Lower lobe of right lung (tissue), 2 donors: ENCODE measurements at regions not wholly inside any gene's neighbourhood (a gene's known extent, or its start where the extent isn't known, plus 50 kb on each side); places are given as distances from the start of the nearest gene placed in this dataset.

ENCODE experiments used
- ATAC-seq, 2 donors: fragments of 200-7000 bp; cut with Tn5 transposase; one replicate each; pipeline ENCODE4 v1.9.1; 2020 to 2022; ENCODE audit warnings: mild to moderate bottlenecking in 2 of 2, moderate library complexity in 2 of 2
- DNase-seq: peaks from one replicate; pipeline ENCODE4 v3.0.0-alpha.2; 2020
- H3K27ac ChIP-seq: fragments of 200-600 bp; one replicate; pipeline ENCODE4 v1.8.0; 2022
- H3K27me3 ChIP-seq: fragments of 200-600 bp; one replicate; pipeline ENCODE4 v1.8.0; 2022; ENCODE audit warnings: low read depth
- H3K36me3 ChIP-seq: fragments of 200-600 bp; one replicate; pipeline ENCODE4 v1.8.0; 2022; ENCODE audit warnings: mild to moderate bottlenecking
- H3K4me1 ChIP-seq: fragments of 200-600 bp; one replicate; pipeline ENCODE4 v1.8.0; 2022
- H3K4me3 ChIP-seq: fragments of 200-600 bp; one replicate; pipeline ENCODE4 v1.8.0; 2022; ENCODE audit warnings: mild to moderate bottlenecking
- H3K9me3 ChIP-seq: fragments of 200-600 bp; one replicate; pipeline ENCODE4 v1.8.0; 2022
- intact Hi-C: fragments of 100-400 bp; cut with DNase I; formaldehyde crosslinking; loops from one replicate; pipeline ENCODE4 v1.11.0; 2022
- TF ChIP-seq, protein P1 (sequence below): fragments of 200-600 bp; IDR thresholded peaks from one replicate; pipeline ENCODE4 v1.8.0; 2022; ENCODE audit warnings: antibody characterized with exemption, mild to moderate bottlenecking
- donor health status: DM: no; HTN: yes; CAD: no; lungs with severe emphysema.

DNA sequence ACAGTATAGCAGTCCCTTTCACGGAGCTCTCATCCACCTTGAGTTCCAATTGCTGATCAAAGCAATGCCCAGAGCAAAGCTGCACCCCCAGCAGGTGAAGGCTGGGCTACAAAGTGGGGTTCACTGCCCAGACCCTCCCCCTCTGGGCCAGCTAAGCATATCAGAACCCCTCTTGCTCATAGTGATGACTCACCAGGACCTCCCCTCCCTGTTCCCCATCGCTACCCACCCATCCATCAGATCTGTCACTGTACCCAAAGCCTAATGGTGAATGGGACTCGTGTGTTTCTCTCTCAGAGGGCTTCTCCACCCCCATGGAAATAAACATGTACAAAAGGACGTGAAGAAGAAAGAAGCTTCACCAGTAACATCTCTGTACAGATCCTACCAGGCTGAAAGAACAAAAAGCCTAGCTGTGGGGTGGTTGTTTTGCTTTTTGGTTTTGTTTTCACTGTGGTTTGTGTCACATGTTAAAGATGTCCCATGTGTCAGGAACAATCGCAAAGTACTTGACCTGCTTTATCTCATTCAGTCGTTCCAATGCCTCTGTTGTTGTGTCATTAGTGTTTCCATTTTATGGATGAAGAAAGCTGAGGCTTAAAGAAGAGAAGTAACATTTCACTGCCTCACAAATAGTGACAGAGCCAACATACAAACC, 518.5 kb downstream of the CD83 start:
- H3K27me3 ChIP-seq, result peaks cover 7% of the 10 kb centered on the region
- H3K36me3 ChIP-seq, result no peaks in the 10 kb centered on the region
- no peak for DNase-seq
- no peak overlapping the region for H3K27ac ChIP-seq
- intact Hi-C loops, result no loop called here
- no peak overlapping the region for H3K4me3 ChIP-seq
- TF ChIP-seq, protein P1, sequence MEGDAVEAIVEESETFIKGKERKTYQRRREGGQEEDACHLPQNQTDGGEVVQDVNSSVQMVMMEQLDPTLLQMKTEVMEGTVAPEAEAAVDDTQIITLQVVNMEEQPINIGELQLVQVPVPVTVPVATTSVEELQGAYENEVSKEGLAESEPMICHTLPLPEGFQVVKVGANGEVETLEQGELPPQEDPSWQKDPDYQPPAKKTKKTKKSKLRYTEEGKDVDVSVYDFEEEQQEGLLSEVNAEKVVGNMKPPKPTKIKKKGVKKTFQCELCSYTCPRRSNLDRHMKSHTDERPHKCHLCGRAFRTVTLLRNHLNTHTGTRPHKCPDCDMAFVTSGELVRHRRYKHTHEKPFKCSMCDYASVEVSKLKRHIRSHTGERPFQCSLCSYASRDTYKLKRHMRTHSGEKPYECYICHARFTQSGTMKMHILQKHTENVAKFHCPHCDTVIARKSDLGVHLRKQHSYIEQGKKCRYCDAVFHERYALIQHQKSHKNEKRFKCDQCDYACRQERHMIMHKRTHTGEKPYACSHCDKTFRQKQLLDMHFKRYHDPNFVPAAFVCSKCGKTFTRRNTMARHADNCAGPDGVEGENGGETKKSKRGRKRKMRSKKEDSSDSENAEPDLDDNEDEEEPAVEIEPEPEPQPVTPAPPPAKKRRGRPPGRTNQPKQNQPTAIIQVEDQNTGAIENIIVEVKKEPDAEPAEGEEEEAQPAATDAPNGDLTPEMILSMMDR, result no peak
- H3K4me1 ChIP-seq, result peaks cover 20% of the 10 kb centered on the region
- no peaks in the 10 kb centered on the region for H3K9me3 ChIP-seq
- no peak for ATAC-seq

DNA sequence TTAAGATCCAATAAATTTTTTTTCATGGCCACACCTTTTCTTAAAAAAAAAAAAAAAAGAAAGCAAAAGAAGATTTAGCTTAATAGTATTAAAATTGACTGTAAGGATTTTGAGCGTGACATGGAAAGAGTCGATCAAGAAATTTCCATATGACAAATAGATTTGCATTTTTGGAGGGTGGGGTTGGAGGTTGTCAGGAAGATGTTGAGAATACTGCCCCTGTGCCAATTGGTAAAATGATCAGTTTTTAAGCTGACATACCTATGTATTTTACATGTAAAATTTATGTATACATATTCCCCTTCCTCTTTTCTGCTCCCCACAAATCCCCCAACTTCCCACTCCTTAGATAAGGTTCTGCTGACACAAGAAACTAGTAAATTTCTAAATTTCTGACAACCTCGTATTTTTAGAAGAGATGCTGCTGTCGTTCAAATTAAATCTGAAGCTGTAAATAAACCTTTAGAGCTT, 520.9 kb downstream of the CD83 start:
- no peak for ATAC-seq
- Histone ChIP-seq H3K4me3 (peak overlapping the region; percentile 38), H3K4me1 (peaks cover 20% of the 10 kb centered on the region), H3K27ac (no peak overlapping the region), H3K36me3 (no peaks in the 10 kb centered on the region), H3K9me3 (no peaks in the 10 kb centered on the region), H3K27me3 (peaks cover under 1% of the 10 kb centered on the region)
- no peak for DNase-seq
- TF ChIP-seq, protein P1, result no peak
- intact Hi-C loops, result no loop called here

DNA sequence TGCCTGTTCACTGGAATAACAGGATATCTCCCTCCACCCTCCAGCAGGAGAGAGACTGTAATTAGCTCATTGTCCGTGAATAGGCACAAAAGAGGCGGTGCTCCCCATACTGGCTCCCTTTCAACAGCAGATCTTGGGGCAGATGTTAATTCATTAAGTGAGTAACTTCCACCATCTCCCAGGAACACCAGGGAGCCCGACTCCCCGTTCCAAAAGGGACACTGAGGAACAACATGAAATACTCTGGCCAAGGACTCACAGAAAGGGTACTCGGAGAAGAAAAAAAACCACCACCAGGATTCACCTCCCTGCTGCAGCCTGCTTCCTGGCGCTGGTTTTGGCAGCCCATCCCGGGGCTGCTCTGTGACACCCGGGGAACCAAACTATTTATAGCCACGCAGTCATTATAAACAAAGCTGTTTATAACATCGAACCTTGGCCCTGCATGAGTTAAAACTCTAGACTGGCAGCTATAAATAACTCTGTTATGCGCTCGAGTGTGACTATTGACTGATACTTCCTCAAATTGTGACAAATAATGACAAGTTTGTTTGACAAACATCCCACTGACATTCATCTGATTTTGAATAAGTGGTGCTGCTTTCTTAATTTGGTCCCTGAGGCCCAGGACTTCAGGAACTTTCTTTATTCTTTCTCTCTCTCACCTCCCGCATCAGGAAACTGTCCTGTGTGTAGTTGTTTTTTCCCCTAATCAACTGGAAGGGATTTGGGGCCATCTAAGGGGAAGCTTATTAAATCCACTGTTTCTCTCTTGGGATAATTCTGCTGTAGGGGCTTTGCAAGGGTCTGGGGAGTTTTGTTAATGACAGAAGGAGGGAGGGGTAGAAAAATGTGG, 521.6 kb downstream of the CD83 start:
- H3K4me1 ChIP-seq, result peaks cover 20% of the 10 kb centered on the region
- no peaks in the 10 kb centered on the region for H3K27me3 ChIP-seq
- H3K36me3 ChIP-seq, result no peaks in the 10 kb centered on the region
- no peak for ATAC-seq
- no peak overlapping the region for H3K27ac ChIP-seq
- DNase-seq, result no peak
- H3K9me3 ChIP-seq, result no peaks in the 10 kb centered on the region
- TF ChIP-seq, protein P1, result peak; percentile 6
- intact Hi-C loops, result no loop called here
- H3K4me3 ChIP-seq, result peak overlapping the region; percentile 38

DNA sequence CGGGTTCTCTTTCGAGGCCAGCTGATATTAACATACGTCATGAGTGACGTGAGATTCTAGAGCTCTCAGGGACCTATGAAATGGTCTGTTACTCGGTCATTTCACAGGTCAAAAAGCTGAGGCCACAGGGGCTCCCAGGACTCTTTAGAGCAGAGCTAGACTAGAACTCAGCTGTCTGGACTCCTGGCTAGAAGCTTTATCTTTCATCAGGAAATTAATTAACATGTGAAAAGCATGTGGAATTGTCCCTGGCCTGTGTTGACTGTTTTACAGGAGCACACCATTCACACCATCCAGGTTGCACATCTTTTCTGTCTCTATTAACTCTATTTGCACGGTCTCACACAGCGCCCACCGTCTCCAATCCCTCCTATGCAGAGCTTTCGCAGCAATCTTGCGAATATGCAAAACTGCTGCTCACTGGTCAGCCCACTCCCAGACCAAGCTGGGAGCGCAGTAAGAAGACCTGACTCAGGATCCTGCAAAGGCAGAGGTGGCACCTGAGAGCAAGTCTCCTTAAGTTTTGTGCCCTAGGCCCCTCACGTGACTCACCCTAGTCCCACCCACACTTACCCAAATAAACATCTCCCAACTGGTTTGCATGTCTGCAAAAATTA, 522.5 kb downstream of the CD83 start:
- TF ChIP-seq, protein P1, result no peak
- no peak for DNase-seq
- no peaks in the 10 kb centered on the region for H3K36me3 ChIP-seq
- H3K4me1 ChIP-seq, result peaks cover 20% of the 10 kb centered on the region
- intact Hi-C loops, result no loop called here
- ATAC-seq, result no peak
- H3K27me3 ChIP-seq, result no peaks in the 10 kb centered on the region
- H3K4me3 ChIP-seq, result no peak overlapping the region
- H3K27ac ChIP-seq, result no peak overlapping the region
- no peaks in the 10 kb centered on the region for H3K9me3 ChIP-seq

DNA sequence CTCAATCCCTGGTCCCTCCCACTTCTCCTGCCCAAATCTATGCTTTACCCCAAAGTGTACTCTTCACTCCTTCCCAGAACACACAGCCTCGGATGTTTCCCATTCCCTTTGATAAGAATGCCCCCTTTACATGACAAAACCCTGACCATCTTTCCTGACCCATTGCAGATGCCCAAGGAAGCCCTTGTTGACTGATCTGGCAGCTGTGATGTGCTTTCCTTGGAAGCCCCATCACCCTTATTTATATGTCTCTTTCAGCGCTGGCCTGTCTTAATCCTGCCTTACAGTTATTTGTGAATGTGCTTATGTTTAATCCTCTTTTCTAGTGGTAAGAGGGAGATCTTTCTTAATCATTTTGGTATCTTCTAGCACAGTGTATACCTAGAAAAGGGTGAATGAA, 523.1 kb downstream of the CD83 start:
- TF ChIP-seq, protein P1, result no peak
- DNase-seq (no peak), ATAC-seq (no peak)
- Histone ChIP-seq H3K36me3 (no peaks in the 10 kb centered on the region), H3K27ac (no peak overlapping the region), H3K4me1 (peaks cover 20% of the 10 kb centered on the region), H3K27me3 (no peaks in the 10 kb centered on the region), H3K9me3 (no peaks in the 10 kb centered on the region), H3K4me3 (no peak overlapping the region)
- intact Hi-C loops, result no loop called here
